DMS 273 (cell line): ENCODE measurements at regions not wholly inside any gene's neighbourhood (a gene's known extent, or its start where the extent isn't known, plus 50 kb on each side); places are given as distances from the start of the nearest gene placed in this dataset.

Experiments used
- DNase-seq: peaks from one replicate; lab custom pipeline; 2025; ENCODE audit not compliant: unreplicated experiment; lab: John Stamatoyannopoulos, UW

DNA sequence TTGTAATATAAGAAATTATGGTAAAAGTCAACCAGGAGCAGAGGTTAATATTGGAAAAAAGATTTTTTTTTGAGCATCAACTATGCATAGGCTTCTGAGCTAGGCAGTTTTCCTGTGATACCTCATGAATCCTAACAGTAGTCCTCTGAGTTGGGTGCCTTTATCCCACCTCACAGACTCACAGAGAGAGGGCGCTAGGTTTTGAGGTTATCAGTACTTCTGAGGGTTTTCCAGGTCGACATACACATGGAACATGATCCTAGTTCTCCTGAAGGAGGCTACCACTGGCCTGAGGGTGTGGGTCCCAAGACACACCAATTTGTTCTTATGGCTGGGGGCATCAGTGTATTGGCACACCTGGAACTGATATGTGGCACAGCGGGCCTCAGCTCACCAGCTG lies 358.8 kb upstream of the JAG1 start:
- DNase-seq = no peak

- DNase-seq = no peak
Observed at GRCh38 chr20:11034025-11034424, 360.2 kb upstream of the JAG1 start.

GRCh38 chr20:11035211-11035610 lies 361.4 kb upstream of the JAG1 start:
- DNase-seq = no peak

- DNase-seq = no peak
Observed at GRCh38 chr20:11041396-11041795, 367.6 kb upstream of the JAG1 start.

DNA sequence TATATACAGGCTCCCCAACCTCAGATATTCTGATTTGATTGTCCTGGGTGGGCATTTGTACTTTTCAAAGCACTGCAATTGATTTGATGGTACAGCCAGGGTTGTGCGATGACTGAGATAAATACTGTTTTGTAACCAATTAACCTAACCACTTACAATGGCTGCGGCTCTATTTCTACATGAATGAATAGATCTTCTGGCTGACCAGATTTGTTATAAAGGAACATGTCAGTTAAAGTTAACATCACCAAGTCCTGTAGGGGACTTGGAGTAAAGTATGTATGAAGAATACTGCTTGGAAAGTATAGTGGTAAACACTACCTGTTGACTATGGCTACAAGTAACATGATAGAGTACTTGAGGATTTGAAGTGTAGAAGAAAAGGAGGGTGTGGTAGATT lies 369.2 kb upstream of the JAG1 start:
- DNase-seq = no peak

DNA sequence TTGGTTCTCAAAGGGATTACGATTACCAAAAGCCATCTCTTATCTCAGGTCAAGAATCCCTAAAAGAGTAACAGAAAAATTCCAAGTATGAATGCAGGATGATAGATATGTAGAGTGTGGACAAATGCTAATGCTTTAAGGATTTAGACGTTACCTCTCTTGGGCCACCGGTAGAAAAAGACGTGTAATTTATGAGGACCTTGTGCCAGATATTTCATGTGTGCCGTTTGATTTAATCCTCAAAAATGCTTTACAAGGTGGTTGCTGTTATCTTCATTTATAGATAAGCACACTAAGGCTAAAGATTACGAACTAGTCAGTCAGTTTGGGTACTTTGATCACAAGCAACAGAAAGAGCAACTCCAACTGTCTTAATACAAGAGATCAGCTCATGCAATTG lies 370.8 kb upstream of the JAG1 start:
- DNase-seq = no peak

DNA sequence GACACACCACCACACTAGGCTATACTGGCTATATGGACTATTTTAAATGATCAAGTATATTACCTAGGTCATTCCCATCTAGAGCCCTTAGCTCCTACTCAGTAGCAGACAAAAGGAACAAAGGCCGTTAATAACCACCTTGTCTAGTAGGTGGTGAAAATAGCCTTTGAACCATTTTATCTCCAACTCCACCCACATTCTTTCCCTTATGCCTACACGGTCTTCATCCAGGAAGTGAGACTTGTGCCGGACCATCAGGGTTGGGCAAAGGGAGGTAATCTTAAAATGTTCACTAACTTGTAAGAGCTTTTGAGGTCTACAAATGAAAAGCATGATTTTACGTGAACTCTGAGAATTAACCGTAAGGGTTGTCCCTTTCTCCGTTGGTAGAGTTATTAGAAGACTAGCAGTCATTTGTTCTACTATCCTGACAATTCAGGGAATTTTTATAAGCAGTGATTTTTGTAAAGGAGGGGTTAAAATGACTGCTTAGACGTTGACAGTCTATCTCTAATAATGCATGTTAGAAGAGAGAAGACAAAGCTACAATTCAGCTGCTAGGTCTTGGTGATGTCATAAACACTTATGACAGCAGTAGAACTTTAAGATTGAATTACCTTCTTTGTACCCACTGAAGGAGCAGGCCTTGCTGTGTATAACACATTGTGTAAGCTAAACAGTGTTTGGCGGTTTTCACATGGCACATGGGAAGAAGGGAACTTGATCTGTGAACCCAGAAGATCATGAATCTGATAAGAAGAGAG lies 371.8 kb upstream of the JAG1 start:
- no peak for DNase-seq

GRCh38 chr20:11047559-11047958 lies 373.8 kb upstream of the JAG1 start:
- no peak for DNase-seq

DNA sequence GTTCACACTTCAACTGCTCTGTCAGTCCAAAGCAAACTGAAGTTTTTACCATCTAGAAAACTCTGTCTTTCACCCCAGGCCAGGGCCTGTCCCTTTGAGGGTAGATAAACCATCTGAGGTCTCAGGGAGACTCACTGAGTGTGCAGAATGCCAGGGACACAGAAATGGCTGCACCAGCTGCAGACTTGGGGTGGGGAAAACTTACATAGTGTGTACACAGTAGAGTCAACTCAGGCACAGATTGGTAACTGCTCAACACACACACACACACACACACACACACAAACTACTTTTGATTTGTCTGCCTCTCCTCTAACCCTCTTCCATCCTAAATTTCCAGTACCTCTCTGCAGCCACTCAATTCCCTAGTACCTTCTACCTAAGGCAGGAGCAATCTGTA lies 374.9 kb upstream of the JAG1 start:
- DNase-seq = no peak

DNA sequence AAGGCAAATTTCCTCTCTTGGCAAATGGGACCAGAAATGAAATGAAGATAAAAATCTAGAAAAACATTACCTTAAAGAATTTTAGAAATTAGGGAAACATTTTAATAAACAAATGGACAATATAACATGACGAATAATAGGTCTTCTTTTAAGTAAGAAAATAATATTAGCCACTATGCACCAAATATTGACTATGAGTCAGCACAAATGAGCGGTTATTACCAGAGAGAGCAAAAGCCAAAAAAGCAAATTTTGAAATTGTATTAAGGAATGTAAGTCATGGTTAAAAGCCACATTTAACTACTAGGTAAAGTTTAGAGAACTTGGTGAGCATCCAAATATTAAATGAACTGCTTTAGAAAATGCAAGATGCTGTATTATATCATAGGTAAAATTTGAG lies 376.6 kb upstream of the JAG1 start:
- no peak for DNase-seq

- no peak for DNase-seq
Observed at GRCh38 chr20:11051136-11051535, 377.3 kb upstream of the JAG1 start.

GRCh38 chr20:11053310-11053709 lies 379.5 kb upstream of the JAG1 start:
- DNase-seq = no peak

- DNase-seq = no peak
Observed at GRCh38 chr20:11054266-11054993, 380.6 kb upstream of the JAG1 start.

GRCh38 chr20:11056414-11056813 lies 382.6 kb upstream of the JAG1 start:
- DNase-seq = no peak

GRCh38 chr20:11057624-11058023 lies 383.8 kb upstream of the JAG1 start:
- no peak for DNase-seq

DNA sequence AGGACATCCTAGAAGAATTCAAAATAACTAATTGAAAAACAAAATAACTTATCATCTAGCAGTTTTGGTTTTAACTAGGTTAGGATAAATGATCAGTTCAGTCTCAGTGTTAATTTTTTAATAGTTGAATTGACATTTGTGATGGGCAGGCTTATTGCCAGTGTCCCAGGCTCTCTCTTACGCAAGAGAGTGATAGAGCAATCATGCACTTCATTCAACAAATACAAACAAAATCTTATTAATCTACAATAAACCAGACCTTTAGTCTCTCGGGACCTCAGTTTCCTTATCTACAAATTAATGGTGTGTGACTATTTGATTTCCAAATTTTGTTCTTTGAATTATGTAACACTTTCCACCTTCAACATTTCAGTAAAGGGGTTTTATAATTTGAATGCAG lies 385.9 kb upstream of the JAG1 start:
- DNase-seq = no peak

- DNase-seq = no peak
Observed at GRCh38 chr20:11060423-11061185, 386.8 kb upstream of the JAG1 start.

- no peak for DNase-seq
Observed at GRCh38 chr20:11063444-11063843, 389.6 kb upstream of the JAG1 start.

- DNase-seq = no peak
Observed at GRCh38 chr20:11064946-11065345, 391.1 kb upstream of the JAG1 start.

GRCh38 chr20:11067359-11067758 lies 393.6 kb upstream of the JAG1 start:
- no peak for DNase-seq

DNA sequence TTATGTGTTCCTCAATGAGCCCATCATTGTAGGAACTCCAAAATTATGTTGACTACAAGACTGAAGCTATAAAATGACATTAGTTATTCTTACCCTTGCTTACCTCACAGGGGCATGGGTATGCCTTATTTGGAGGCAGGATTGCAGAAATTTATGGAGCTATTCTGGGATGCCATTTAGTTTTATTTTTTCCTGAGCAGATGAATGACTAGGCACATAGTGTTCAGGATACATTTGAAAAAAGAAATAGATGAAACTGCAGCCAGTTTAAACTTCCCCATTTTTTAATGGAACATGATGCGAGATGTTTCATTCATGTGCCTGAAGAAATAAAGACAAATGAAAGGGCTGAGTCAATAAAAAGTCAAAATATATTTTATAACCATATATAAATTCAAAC lies 399.2 kb upstream of the JAG1 start:
- DNase-seq = no peak
